Fibroblast of peridontal ligament (primary cell): ENCODE measurements at regions not wholly inside any gene's neighbourhood (a gene's known extent, or its start where the extent isn't known, plus 50 kb on each side); places are given as distances from the start of the nearest gene placed in this dataset.
A peak's percentile ranks its signal among the peaks of the same experiment; 100 is the strongest.

Experiments
- DNase-seq: peaks from one replicate; pipeline ENCODE4 v3.0.0-alpha.2; 2010; ENCODE audit errors: extremely low read depth

GRCh38 chr9:87118594-87118993, 171.3 kb upstream of the GAS1 start:
- no peak for DNase-seq

DNA sequence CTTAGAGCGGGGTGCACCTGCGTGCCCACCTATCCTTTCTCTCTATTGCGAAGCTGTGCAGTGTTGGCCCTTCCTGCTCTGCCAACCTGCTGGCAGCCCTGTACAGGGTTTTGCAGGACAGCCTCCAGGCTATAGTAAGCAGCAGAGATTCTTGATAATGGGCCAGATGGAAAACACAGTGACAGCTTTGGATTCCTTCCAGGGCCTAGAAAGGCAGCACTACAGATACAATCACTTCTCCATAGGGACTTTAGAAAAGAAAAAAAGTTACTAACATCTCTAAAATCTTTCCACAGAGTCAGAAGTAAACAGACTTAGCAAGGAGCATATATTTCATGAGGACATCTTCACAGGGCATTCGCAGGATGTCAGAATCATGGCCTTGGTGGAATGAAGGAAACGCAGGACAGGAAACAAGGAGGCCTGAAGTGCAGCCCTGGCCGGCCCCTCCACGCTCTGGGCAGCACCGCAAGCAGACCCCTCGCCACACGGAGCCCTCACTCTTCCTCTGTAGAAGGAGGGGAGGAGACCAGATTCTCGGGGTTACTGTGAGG, 172.1 kb upstream of the GAS1 start:
- DNase-seq = peak; percentile 96

DNA sequence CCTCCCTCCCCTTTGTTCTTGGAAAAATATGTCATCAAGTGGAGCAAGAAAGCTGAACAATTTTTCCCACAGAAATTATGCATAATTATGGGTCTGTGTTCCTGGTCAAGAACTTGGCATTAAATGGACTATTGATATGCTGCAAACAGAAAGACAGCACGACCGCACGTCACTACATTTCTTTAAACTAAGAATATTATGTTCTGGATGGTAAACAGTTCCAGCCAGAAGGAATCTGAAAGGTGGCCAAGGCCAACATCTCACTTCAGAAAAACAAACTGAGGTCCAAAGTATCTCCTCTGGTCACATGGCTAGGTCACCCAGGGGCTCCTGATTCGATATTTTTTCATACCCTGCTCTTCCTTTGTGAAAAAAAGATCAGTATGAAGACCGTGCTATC, 173.3 kb upstream of the GAS1 start:
- peak; percentile 70 for DNase-seq

- DNase-seq = peak; percentile 92
Observed at GRCh38 chr9:87122947-87123685, 175.8 kb upstream of the GAS1 start.

- no peak for DNase-seq
Observed at GRCh38 chr9:87123830-87124229, 176.5 kb upstream of the GAS1 start.

DNA sequence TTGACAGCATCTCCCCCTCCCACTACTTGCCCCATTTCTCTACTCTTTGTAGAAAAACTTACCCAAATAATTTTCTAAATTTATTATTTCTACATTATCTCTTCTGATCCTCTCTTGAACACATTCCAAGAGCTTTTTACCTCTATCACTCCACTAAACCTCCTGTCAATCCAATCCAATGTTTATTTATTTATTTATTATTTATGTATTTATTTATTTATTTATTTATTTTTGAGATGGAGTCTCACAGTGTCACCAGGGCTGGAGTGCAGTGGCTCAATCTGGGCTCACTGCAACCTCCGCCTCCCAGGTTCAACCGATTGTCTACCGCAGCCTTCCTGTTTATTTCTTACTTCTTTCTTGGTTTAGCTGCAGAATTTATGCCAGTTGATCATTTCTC, 178.5 kb upstream of the GAS1 start:
- no peak for DNase-seq

- DNase-seq = no peak
Observed at GRCh38 chr9:87127543-87127942, 180.2 kb upstream of the GAS1 start.

GRCh38 chr9:87127978-87128614, 180.8 kb upstream of the GAS1 start:
- no peak for DNase-seq

GRCh38 chr9:87128844-87129493, 181.7 kb upstream of the GAS1 start:
- no peak for DNase-seq

- no peak for DNase-seq
Observed at GRCh38 chr9:87135074-87135473, 187.8 kb upstream of the GAS1 start.

DNA sequence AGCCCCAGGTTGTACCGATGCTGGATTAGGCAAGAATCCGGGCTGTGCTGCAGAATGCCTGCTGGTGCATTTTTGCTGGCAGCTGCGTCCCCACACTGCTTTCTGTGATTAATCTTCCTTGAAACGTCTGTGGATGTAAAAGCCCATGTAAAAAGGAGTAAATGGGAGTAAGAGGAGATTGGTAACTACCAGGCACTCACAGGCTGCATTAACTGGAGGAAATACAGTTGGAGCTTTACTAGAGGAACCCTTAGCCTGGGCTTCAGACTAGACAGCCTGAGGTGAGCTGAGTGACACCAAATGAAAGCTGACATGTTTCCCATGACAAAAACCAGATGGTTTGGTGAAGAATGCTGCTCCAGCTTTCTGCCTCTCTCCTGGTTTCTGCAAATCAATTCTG, 190.4 kb upstream of the GAS1 start:
- no peak for DNase-seq

GRCh38 chr9:87138128-87139040, 191.1 kb upstream of the GAS1 start:
- peak; percentile 41 for DNase-seq

- DNase-seq = no peak
Observed at GRCh38 chr9:87139099-87139730, 191.9 kb upstream of the GAS1 start.

GRCh38 chr9:87140142-87140541, 192.8 kb upstream of the GAS1 start:
- no peak for DNase-seq

- DNase-seq = peak; percentile 89
Observed at GRCh38 chr9:87140605-87141109, 193.4 kb upstream of the GAS1 start.

- DNase-seq = no peak
Observed at GRCh38 chr9:87141124-87141523, 193.8 kb upstream of the GAS1 start.

- no peak for DNase-seq
Observed at GRCh38 chr9:87146933-87147332, 199.6 kb upstream of the GAS1 start.

DNA sequence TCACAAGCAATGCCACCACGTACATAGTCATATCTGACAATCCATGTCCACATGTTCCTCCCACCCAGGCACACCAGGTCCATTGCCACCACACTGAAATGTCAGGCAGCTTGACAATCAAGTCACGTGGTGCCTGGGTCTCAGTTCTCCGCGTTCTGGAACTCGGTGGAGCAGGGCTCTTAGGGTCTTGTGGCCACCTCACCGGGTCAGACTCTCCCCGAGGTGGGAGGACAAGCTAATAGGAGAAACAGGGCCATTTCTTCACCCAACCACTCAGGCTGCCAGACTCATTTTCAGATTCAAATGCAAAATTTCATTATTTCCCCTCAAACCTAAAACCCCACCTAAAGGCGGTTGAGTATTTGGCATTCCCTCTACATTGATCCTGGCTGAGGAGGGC, 200.5 kb upstream of the GAS1 start:
- DNase-seq = no peak

DNA sequence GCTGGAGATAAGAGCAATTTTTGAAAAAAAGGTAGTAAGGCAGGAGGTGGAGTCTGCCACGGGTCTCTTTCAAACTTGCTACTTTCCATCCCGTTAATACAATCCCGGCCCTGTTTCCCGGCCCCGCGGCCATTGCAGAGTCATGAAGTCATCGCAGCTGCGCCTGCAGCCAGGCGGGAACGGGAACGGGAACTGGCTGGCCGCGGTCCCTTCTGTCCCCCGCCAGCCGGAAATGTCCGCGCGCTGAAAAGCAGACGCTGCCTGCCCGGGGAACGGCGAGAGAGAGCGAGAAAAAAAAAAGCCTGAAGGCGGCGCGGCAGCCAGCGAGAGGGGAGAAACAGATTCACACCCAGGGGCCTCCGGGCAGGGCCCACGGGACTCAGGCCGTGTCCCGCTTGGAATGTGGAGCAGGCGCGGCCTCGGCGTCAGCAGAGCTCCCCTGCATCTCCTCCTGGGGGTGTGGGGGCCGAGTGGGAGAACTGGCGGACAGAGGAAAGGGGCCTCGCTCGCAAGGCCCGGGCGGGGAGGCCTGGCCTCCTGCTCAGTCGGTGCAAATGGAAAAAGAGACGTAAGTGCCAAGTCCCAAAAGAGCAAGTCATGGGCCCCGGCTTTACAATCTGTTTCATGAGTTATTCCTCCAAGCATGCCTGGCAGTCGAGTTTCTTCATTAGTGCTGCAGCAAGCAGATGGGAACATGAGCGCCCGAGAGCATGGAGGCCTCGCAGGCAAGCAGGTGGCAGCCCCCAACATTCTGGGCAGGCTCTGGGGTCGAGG, 201.2 kb upstream of the GAS1 start:
- peak; percentile 73 for DNase-seq

- peak; percentile 30 for DNase-seq
Observed at GRCh38 chr9:87149799-87150198, 202.5 kb upstream of the GAS1 start.
